H1 (cell line): ENCODE measurements at regions not wholly inside any gene's neighbourhood (a gene's known extent, or its start where the extent isn't known, plus 50 kb on each side); places are given as distances from the start of the nearest gene placed in this dataset.

Source experiments
- CTCF ChIA-PET: fragments of 300-600 bp; sonication (Branson Sonifier 250); formaldehyde crosslinking; loops from one replicate; lab custom pipeline; 2021; ENCODE audit not compliant: partially characterized antibody; lab: Charles Lee
- POLR2A ChIA-PET: fragments of 300-600 bp; sonication (Branson Sonifier 250); formaldehyde crosslinking; loops from one replicate; lab custom pipeline; 2021; ENCODE audit warnings: inconsistent platforms; ENCODE audit not compliant: partially characterized antibody; lab: Charles Lee
- DNase-seq, 2 experiments: peaks; one replicate each; pipeline versions ENCODE4 v3.0.0 to v3.0.0-alpha.2; 2010 to 2022; ENCODE audit warnings: low spot score in 2 of 2, low read depth in 1 of 2, mixed read lengths in 1 of 2
- FAIRE-seq: peaks from 2 replicates; lab custom pipeline; 2011; peaks lifted over from hg19 to GRCh38; lab: Jason Lieb, UNC
- H2AFZ ChIP-seq: 2 replicates; pipeline ENCODE4 v1.8.1; 2012; ENCODE audit warnings: low read length, inconsistent platforms
- H2AK5ac ChIP-seq: 2 replicates; pipeline ENCODE4 v1.6.1; 2013; ENCODE audit warnings: low read depth, low read length
- H2BK120ac ChIP-seq: replicated peaks from 2 replicates; pipeline ENCODE3; 2013; ENCODE audit warnings: low read depth, low read length, inconsistent platforms
- H2BK12ac ChIP-seq: 2 replicates; pipeline ENCODE4 v1.6.1; 2013; ENCODE audit warnings: low read depth, low read length
- H2BK15ac ChIP-seq: 2 replicates; pipeline ENCODE4 v1.6.1; 2013; ENCODE audit warnings: low read length
- H2BK20ac ChIP-seq: 2 replicates; pipeline ENCODE4 v1.6.1; 2013; ENCODE audit warnings: low read length
- H2BK5ac ChIP-seq: 2 replicates; pipeline ENCODE4 v1.6.1; 2013; ENCODE audit warnings: low read depth, low read length
- H3K14ac ChIP-seq: 2 replicates; pipeline ENCODE4 v1.6.1; 2013; ENCODE audit warnings: inconsistent platforms; ENCODE audit not compliant: insufficient read length
- H3K18ac ChIP-seq: 2 replicates; pipeline ENCODE4 v1.6.1; 2013; ENCODE audit warnings: low read length; ENCODE audit errors: extremely low read depth
- H3K23ac ChIP-seq: 2 replicates; pipeline ENCODE4 v1.6.1; 2013; ENCODE audit warnings: inconsistent platforms; ENCODE audit not compliant: insufficient read length
- H3K23me2 ChIP-seq: 2 replicates; pipeline ENCODE4 v1.6.1; 2013; ENCODE audit warnings: low read depth, low read length
- H3K27ac ChIP-seq: 2 replicates; pipeline ENCODE4 v1.6.1; 2011; ENCODE audit warnings: low read depth, low read length, inconsistent platforms
- H3K27me3 ChIP-seq, 4 experiments: replicated peaks in 1 of 4; 1 replicate in 1 of 4; 2 replicates in 3 of 4; pipeline versions ENCODE4 v1.6.1 to v1.8.1; 2011 to 2013; ENCODE audit warnings: low read length in 3 of 4, mild to moderate bottlenecking in 3 of 4, inconsistent platforms in 2 of 4, mixed read lengths in 2 of 4, moderate library complexity in 1 of 4; ENCODE audit not compliant: control insufficient read depth in 3 of 4, insufficient read depth in 3 of 4; ENCODE audit errors: extremely low read depth in 1 of 4
- H3K36me3 ChIP-seq, 4 experiments: 2 replicates each; pipeline versions ENCODE4 v1.6.1 to v1.8.1; 2011 to 2013; ENCODE audit warnings: mild to moderate bottlenecking in 4 of 4, low read length in 3 of 4, moderate library complexity in 2 of 4, control low read depth in 1 of 4, inconsistent platforms in 1 of 4; ENCODE audit not compliant: insufficient read depth in 4 of 4, control insufficient read depth in 2 of 4
- H3K4ac ChIP-seq: replicated peaks from 2 replicates; pipeline ENCODE3; 2013; ENCODE audit warnings: low read length, low read depth, mixed read lengths, inconsistent platforms; ENCODE audit not compliant: insufficient read length
- H3K4me1 ChIP-seq, 4 experiments: replicated peaks in 1 of 4; 1 replicate in 1 of 4; 2 replicates in 3 of 4; pipeline versions ENCODE4 v1.6.1 to v1.8.1; 2011 to 2013; ENCODE audit warnings: low read length in 3 of 4, inconsistent platforms in 2 of 4, mixed read lengths in 1 of 4; ENCODE audit not compliant: insufficient read depth in 4 of 4, control insufficient read depth in 3 of 4
- H3K4me2 ChIP-seq, 2 experiments: 2 replicates each; pipeline versions ENCODE4 v1.6.1 to v1.8.1; 2011 to 2013; ENCODE audit warnings: low read depth in 2 of 2, low read length in 2 of 2, control low read depth in 1 of 2, inconsistent platforms in 1 of 2, mild to moderate bottlenecking in 1 of 2; ENCODE audit not compliant: insufficient read depth in 1 of 2
- H3K4me3 ChIP-seq, 4 experiments: fragments of 200-600, 300-600 bp in 1 of 4; sonication (generic), shearing (Covaris generic), sonication (Bioruptor Twin) in 1 of 4; 2 replicates each; pipeline versions ENCODE4 v1.5.1 to v1.8.1; 2011 to 2016; ENCODE audit warnings: low read length in 4 of 4, low read depth in 3 of 4, control low read depth in 2 of 4, inconsistent platforms in 2 of 4, mild to moderate bottlenecking in 2 of 4, mixed read lengths in 1 of 4, moderate library complexity in 1 of 4; ENCODE audit not compliant: insufficient read depth in 2 of 4; ENCODE audit errors: extremely low read depth in 1 of 4
- H3K56ac ChIP-seq: replicated peaks from 2 replicates; pipeline ENCODE3; 2013; ENCODE audit warnings: low read depth, mild to moderate bottlenecking, mixed read lengths, low read length, inconsistent platforms; ENCODE audit not compliant: insufficient read length
- H3K79me1 ChIP-seq: 2 replicates; pipeline ENCODE4 v1.6.1; 2013; ENCODE audit warnings: low read depth, low read length, control low read depth
- H3K79me2 ChIP-seq, 2 experiments: 2 replicates each; pipeline versions ENCODE4 v1.6.1 to v1.8.1; 2012 to 2013; ENCODE audit warnings: low read length in 2 of 2, mild to moderate bottlenecking in 2 of 2, inconsistent platforms in 1 of 2; ENCODE audit not compliant: insufficient read depth in 2 of 2, control insufficient read depth in 1 of 2
- H3K9ac ChIP-seq, 4 experiments: replicated peaks in 1 of 4; 1 replicate in 1 of 4; 2 replicates in 3 of 4; pipeline versions ENCODE4 v1.6.1 to v1.8.1; 2011 to 2013; ENCODE audit warnings: low read depth in 3 of 4, low read length in 3 of 4, control low read depth in 2 of 4, mild to moderate bottlenecking in 2 of 4, moderate library complexity in 2 of 4, inconsistent platforms in 1 of 4; ENCODE audit errors: extremely low read depth in 1 of 4
- H3K9me3 ChIP-seq, 2 experiments: 2 replicates each; pipeline versions ENCODE4 v1.6.1 to v1.8.1; 2012 to 2013; ENCODE audit warnings: mild to moderate bottlenecking in 2 of 2, moderate library complexity in 2 of 2, control low read depth in 1 of 2, inconsistent platforms in 1 of 2, low read depth in 1 of 2, low read length in 1 of 2, mixed read lengths in 1 of 2; ENCODE audit not compliant: insufficient read depth in 2 of 2
- H4K20me1 ChIP-seq, 2 experiments: replicated peaks in 1 of 2; 2 replicates each; pipeline versions ENCODE3 to v1.8.1; 2011 to 2013; ENCODE audit warnings: inconsistent platforms in 2 of 2, low read length in 2 of 2, mild to moderate bottlenecking in 1 of 2; ENCODE audit not compliant: insufficient read depth in 2 of 2, control insufficient read depth in 1 of 2
- H4K5ac ChIP-seq: 2 replicates; pipeline ENCODE4 v1.6.1; 2013; ENCODE audit warnings: low read length, low read depth, mixed read lengths, inconsistent platforms; ENCODE audit not compliant: insufficient read length
- H4K8ac ChIP-seq: 2 replicates; pipeline ENCODE4 v1.8.0; 2013; ENCODE audit warnings: mild to moderate bottlenecking, moderate library complexity, low read length, inconsistent platforms; ENCODE audit not compliant: insufficient read depth; ENCODE audit errors: extremely low read depth
- H4K91ac ChIP-seq: replicated peaks from 2 replicates; pipeline ENCODE3; 2013; ENCODE audit warnings: low read length, mixed read lengths, inconsistent platforms; ENCODE audit not compliant: insufficient read length
- ATF2 ChIP-seq: IDR thresholded peaks from 2 replicates; pipeline ENCODE4 v1.6.1; 2012; ENCODE audit warnings: low read length, inconsistent platforms
- CEBPB ChIP-seq: IDR thresholded peaks from 2 replicates; pipeline ENCODE4 v1.6.1; 2012; ENCODE audit warnings: low read depth, low read length
- CREB1 ChIP-seq: IDR thresholded peaks from 2 replicates; pipeline ENCODE4 v1.6.1; 2012; ENCODE audit warnings: inconsistent platforms
- E2F6 ChIP-seq: IDR thresholded peaks from 2 replicates; pipeline ENCODE4 v1.6.1; 2012; ENCODE audit warnings: inconsistent platforms
- GABPA ChIP-seq: IDR thresholded peaks from 2 replicates; pipeline ENCODE4 v1.6.1; 2011; ENCODE audit warnings: mild to moderate bottlenecking, low read length, moderate library complexity, borderline replicate concordance; ENCODE audit not compliant: insufficient read depth
- HDAC6 ChIP-seq: IDR thresholded peaks from one replicate; pipeline ENCODE4 v1.7.1; 2012; ENCODE audit warnings: low read depth, mild to moderate bottlenecking, inconsistent platforms, low read length, moderate library complexity
- KDM5A ChIP-seq: fragments of 200-600 bp; IDR thresholded peaks from 2 replicates; pipeline ENCODE4 v1.7.1; 2012; ENCODE audit warnings: mild to moderate bottlenecking, low read length, inconsistent platforms, mixed read lengths
- PHF8 ChIP-seq: fragments of 200-600 bp; sonication (generic); conservative IDR thresholded peaks from 2 replicates; pipeline ENCODE4 v1.7.1; 2012; ENCODE audit warnings: low read depth, mild to moderate bottlenecking, inconsistent platforms, low read length, moderate library complexity
- RFX5 ChIP-seq: IDR thresholded peaks from 2 replicates; pipeline ENCODE4 v1.6.1; 2011; ENCODE audit warnings: low read depth, low read length, improper control_type of control experiment, borderline replicate concordance
- SAP30 ChIP-seq: fragments of 300-600 bp; sonication (generic); IDR thresholded peaks from 2 replicates; pipeline ENCODE4 v1.7.1; 2012; ENCODE audit warnings: low read length, moderate library complexity, mild to moderate bottlenecking, inconsistent platforms; ENCODE audit not compliant: insufficient read depth, insufficient replicate concordance
- USF2 ChIP-seq: IDR thresholded peaks from 2 replicates; pipeline ENCODE4 v1.6.1; 2011; ENCODE audit warnings: low read length, improper control_type of control experiment
- WGBS, 2 experiments: shearing (Covaris generic) in 1 of 2; methylation state at CpG; one replicate each; pipeline versions ENCODE4 v1.1.6 to v1.1.7; 2013 to 2015; ENCODE audit warnings: low lambda C conversion rate in 2 of 2, mixed read lengths in 2 of 2, inconsistent platforms in 1 of 2, low coverage in 1 of 2, missing lambda C conversion rate in 1 of 2; ENCODE audit not compliant: insufficient replicate concordance in 2 of 2, insufficient coverage in 1 of 2, insufficient read length in 1 of 2; ENCODE audit errors: extremely low coverage in 1 of 2, missing lambda C conversion rate in 1 of 2; 5-methylcytosine and 5-hydroxymethylcytosine counted together

GRCh38 chr3:83622526-83622925, 1336.3 kb upstream of the CADM2 start:
- Histone ChIP-seq H3K4me1 (peaks cover 0 to 4% (median 0%) of the 10 kb centered on the region in 4 experiments; a peak in 1 of 7 replicates), H2BK12ac (no peak overlapping the region), H3K79me2 (no peaks in the 10 kb centered on the region), H3K56ac (no peak overlapping the region), H3K4ac (no peak overlapping the region), H4K91ac (no peak overlapping the region), H2BK120ac (no peak overlapping the region), H3K4me3 (no peak overlapping the region), H2AK5ac (no peak overlapping the region), H3K14ac (no peak overlapping the region), H3K9me3 (no peaks in the 10 kb centered on the region), H3K36me3 (no peaks in the 10 kb centered on the region), H3K23me2 (no peaks in the 10 kb centered on the region), H3K18ac (no peak overlapping the region), H2BK5ac (no peak overlapping the region), H3K9ac (no peak overlapping the region), H3K27ac (no peak overlapping the region), H3K79me1 (no peaks in the 10 kb centered on the region), H4K5ac (no peak overlapping the region), H4K20me1 (no peaks in the 10 kb centered on the region), H2AFZ (no peak overlapping the region), H4K8ac (no peak overlapping the region), H3K23ac (no peak overlapping the region), H2BK15ac (no peak overlapping the region), H2BK20ac (no peak overlapping the region), H3K27me3 (no peaks in the 10 kb centered on the region), H3K4me2 (no peak overlapping the region)
- 90% methylated on average over 2 of the region's 2 CpGs; no CpG with 5 or more reads in 1 of the 2 experiments for WGBS, 2 experiments
- ChIA-PET CTCF (no interaction called here), POLR2A (no interaction called here)
- no peak for DNase-seq
- no peak for FAIRE-seq
- no peak for TF ChIP-seq CEBPB
- no peak for TF ChIP-seq GABPA
- TF ChIP-seq SAP30: no peak
- no peak for TF ChIP-seq PHF8
- no peak for TF ChIP-seq ATF2
- TF ChIP-seq CREB1: no peak
- no peak for TF ChIP-seq KDM5A
- TF ChIP-seq RFX5: no peak
- TF ChIP-seq E2F6: no peak
- no peak for TF ChIP-seq USF2
- no peak for TF ChIP-seq HDAC6
